RWPE2 (cell line): ENCODE measurements at regions not wholly inside any gene's neighbourhood (a gene's known extent, or its start where the extent isn't known, plus 50 kb on each side); places are given as distances from the start of the nearest gene placed in this dataset.

Experiments
- ATAC-seq: fragments of 200-7000 bp; cut with Tn5 transposase; 3 replicates; pipeline ENCODE4 v1.9.1; 2021; ENCODE audit warnings: low read depth
- DNase-seq: peaks from one replicate; pipeline ENCODE4 v3.0.0-alpha.2; 2020; ENCODE audit warnings: low spot score
- H3K27ac ChIP-seq: fragments of 450-650 bp; 2 replicates; pipeline ENCODE4 v1.5.1; 2017; ENCODE audit warnings: mild to moderate bottlenecking; ENCODE audit not compliant: poor library complexity, severe bottlenecking
- H3K27me3 ChIP-seq: fragments of 250-450 bp; sonication (Bioruptor Pico); 2 replicates; pipeline ENCODE4 v1.5.1; 2021; ENCODE audit warnings: mild to moderate bottlenecking, moderate library complexity; ENCODE audit not compliant: insufficient read depth, poor library complexity, severe bottlenecking
- H3K36me3 ChIP-seq: fragments of 250-450 bp; sonication (Bioruptor Pico); 2 replicates; pipeline ENCODE4 v1.5.1; 2020; ENCODE audit warnings: low read depth, mild to moderate bottlenecking, moderate library complexity
- H3K4me1 ChIP-seq: fragments of 250-450 bp; sonication (Bioruptor Pico); 2 replicates; pipeline ENCODE4 v1.5.1; 2021; ENCODE audit warnings: mild to moderate bottlenecking, moderate library complexity; ENCODE audit not compliant: insufficient read depth, poor library complexity, severe bottlenecking
- H3K4me3 ChIP-seq: fragments of 250-450 bp; sonication (Bioruptor Pico); 2 replicates; pipeline ENCODE4 v1.5.1; 2021; ENCODE audit warnings: mild to moderate bottlenecking, moderate library complexity; ENCODE audit not compliant: severe bottlenecking
- H3K9me3 ChIP-seq: fragments of 250-450 bp; sonication (Bioruptor Pico); 2 replicates; pipeline ENCODE4 v1.5.1; 2021; ENCODE audit warnings: mild to moderate bottlenecking, moderate library complexity; ENCODE audit not compliant: severe bottlenecking
- TF ChIP-seq, protein P1 (sequence below): fragments of 450-650 bp; IDR thresholded peaks from one replicate; pipeline ENCODE4 v1.5.1; 2017; ENCODE audit warnings: mild to moderate bottlenecking, moderate library complexity; ENCODE audit not compliant: poor library complexity, severe bottlenecking

- H3K27ac ChIP-seq, result no peak overlapping the region
- ATAC-seq (no peak), DNase-seq (no peak)
- TF ChIP-seq, protein P1, sequence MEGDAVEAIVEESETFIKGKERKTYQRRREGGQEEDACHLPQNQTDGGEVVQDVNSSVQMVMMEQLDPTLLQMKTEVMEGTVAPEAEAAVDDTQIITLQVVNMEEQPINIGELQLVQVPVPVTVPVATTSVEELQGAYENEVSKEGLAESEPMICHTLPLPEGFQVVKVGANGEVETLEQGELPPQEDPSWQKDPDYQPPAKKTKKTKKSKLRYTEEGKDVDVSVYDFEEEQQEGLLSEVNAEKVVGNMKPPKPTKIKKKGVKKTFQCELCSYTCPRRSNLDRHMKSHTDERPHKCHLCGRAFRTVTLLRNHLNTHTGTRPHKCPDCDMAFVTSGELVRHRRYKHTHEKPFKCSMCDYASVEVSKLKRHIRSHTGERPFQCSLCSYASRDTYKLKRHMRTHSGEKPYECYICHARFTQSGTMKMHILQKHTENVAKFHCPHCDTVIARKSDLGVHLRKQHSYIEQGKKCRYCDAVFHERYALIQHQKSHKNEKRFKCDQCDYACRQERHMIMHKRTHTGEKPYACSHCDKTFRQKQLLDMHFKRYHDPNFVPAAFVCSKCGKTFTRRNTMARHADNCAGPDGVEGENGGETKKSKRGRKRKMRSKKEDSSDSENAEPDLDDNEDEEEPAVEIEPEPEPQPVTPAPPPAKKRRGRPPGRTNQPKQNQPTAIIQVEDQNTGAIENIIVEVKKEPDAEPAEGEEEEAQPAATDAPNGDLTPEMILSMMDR, result no peak
- no peaks in the 10 kb centered on the region for H3K9me3 ChIP-seq
- H3K4me1 ChIP-seq, result peaks cover 12% of the 10 kb centered on the region
- no peak overlapping the region for H3K4me3 ChIP-seq
- H3K27me3 ChIP-seq, result no peaks in the 10 kb centered on the region
- H3K36me3 ChIP-seq, result no peaks in the 10 kb centered on the region
Measured at GRCh38 chr18:54710074-54710899, 118.0 kb upstream of the RAB27B start.

DNA sequence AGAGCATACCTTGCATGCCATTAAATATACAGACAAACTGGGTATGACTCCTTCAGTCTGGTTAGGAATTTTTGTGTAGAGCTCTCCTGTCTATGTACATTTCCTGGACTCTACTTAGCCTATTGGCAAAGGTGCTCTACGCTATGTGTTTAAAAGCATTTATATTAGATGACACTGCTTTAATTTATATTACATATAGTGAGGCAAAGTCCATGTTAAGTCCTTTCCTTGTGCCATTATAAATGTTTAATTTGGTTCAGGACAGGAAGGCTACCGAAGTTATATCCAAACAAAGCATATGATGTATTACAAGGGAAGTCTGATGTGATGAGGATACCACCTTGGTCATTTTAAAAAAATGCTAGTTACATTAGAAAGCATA lies 117.4 kb upstream of the RAB27B start:
- ATAC-seq (no peak), DNase-seq (no peak)
- Histone ChIP-seq H3K4me3 (no peak overlapping the region), H3K36me3 (no peaks in the 10 kb centered on the region), H3K27ac (no peak overlapping the region), H3K9me3 (no peaks in the 10 kb centered on the region), H3K27me3 (no peaks in the 10 kb centered on the region), H3K4me1 (peaks cover 12% of the 10 kb centered on the region)
- TF ChIP-seq, protein P1, result no peak

- H3K27ac ChIP-seq, result peak overlapping the region; percentile 41
- TF ChIP-seq, protein P1, result no peak
- H3K4me3 ChIP-seq, result no peak overlapping the region
- DNase-seq (no peak), ATAC-seq (peak; percentile 96)
- H3K36me3 ChIP-seq, result no peaks in the 10 kb centered on the region
- H3K27me3 ChIP-seq, result no peaks in the 10 kb centered on the region
- H3K9me3 ChIP-seq, result no peaks in the 10 kb centered on the region
- peaks cover 12% of the 10 kb centered on the region for H3K4me1 ChIP-seq
Measured at GRCh38 chr18:54712306-54712705, 116.0 kb upstream of the RAB27B start.

DNA sequence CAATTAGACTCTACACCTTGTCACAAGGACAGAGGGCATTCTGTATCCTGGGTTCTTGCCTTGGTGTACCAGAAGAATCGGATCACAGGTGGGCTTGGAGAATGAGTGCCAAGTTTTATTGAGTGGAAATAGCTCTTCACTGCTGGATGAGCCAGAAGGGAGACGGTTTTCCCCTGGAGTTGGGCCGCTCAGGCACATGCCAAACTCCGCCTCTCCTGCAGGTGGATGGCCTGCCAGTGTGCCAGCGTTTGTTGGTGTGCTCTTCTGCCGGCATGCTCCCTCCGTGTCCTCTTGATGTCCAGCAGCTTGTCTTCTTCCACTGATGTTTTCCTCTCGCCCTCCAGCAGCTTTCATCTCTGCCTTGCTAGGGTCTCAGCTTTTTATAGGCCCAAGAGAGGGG lies 115.5 kb upstream of the RAB27B start:
- no peak for DNase-seq
- no peaks in the 10 kb centered on the region for H3K9me3 ChIP-seq
- H3K27ac ChIP-seq, result peak overlapping the region; percentile 41
- peak; percentile 7; the same call in 1 of the 3 replicates for ATAC-seq
- no peaks in the 10 kb centered on the region for H3K36me3 ChIP-seq
- H3K4me1 ChIP-seq, result peaks cover 12% of the 10 kb centered on the region
- no peak overlapping the region for H3K4me3 ChIP-seq
- TF ChIP-seq, protein P1, result no peak
- no peaks in the 10 kb centered on the region for H3K27me3 ChIP-seq

DNA sequence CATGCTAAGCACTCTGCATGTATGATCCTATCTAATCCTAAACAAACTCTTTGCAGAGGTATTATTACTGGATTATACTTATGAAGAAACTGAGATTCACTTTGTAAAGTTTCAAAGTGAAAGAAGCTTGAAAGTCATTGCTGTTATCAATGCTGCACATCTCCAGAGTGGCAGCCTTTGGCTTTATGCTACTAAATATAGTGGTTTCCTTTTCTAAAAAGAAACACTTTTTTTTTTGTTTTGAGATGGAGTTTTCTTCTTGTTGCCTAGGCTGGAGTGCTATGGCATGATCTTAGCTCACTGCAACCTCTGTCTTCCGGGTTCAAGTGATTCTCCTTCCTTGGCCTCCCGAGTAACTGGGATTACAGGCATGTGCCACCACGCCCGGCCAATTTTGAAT lies 114.9 kb upstream of the RAB27B start:
- no peaks in the 10 kb centered on the region for H3K9me3 ChIP-seq
- H3K36me3 ChIP-seq, result no peaks in the 10 kb centered on the region
- no peak overlapping the region for H3K27ac ChIP-seq
- H3K4me3 ChIP-seq, result no peak overlapping the region
- peaks cover 12% of the 10 kb centered on the region for H3K4me1 ChIP-seq
- ATAC-seq, result no peak
- no peak for DNase-seq
- TF ChIP-seq, protein P1, result no peak
- no peaks in the 10 kb centered on the region for H3K27me3 ChIP-seq
